ENCODE measurements at regions not wholly inside any gene's neighbourhood (a gene's known extent, or its start where the extent isn't known, plus 50 kb on each side); places are given as distances from the start of the nearest gene placed in this dataset.

DNA sequence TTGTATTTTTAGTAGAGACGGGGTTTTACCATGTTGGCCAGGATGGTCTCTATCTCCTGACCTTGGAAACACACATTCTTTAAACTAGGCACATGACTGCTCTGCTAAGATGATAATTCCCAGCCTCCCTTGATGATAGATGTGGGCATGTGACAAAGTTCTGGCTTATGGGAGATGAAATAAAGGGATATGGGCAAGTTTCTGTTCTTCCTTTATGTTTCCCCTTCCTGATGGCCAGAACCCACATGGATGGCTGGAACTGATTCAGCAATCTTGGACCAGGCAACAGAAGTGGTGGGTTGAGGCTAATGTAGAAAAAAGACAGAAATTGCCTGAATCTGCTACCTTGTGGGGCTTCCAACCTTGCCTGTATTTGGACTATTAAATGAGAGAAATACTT, 60.7 kb upstream of the NRP1 start:
- no peak for TF ChIP-seq YY1 (IDR thresholded peaks at IDR 0.05; ENCODE audit: insufficient read depth, insufficient read length)
- no peak for TF ChIP-seq ZNF274 (IDR thresholded peaks at IDR 0.05; ENCODE audit: low read depth, low read length)

All from NT2/D1 (cell line).